ENCODE measurements at regions not wholly inside any gene's neighbourhood (a gene's known extent, or its start where the extent isn't known, plus 50 kb on each side); places are given as distances from the start of the nearest gene placed in this dataset.

DNA sequence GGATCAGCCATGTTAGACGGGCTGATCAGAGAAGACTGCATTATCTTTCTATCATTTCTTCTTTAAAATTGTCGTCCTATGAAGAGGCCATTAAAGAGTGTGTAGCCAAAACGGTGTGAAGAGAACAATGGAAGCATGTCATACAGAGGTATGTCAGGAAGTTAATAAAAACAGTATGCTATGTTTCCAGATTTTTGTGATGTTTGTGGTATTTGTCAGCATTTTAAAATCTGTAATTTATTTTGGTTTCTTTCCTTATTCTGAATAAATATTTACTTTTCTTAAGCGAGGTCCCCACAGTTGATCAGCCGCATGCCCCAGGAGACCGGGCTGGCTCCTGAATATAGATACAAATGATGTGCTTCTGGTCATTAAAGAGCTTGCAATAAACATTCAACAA, 142.9 kb upstream of the SERP2 start:
- no peak overlapping the region for H3K27ac Mint-ChIP-seq
- H3K27me3 Mint-ChIP-seq, result no peaks in the 10 kb centered on the region
- no peaks in the 10 kb centered on the region for H3K4me1 Mint-ChIP-seq (ENCODE audit: low read depth)
- H3K4me3 Mint-ChIP-seq, result no peak overlapping the region
- H3K9me3 Mint-ChIP-seq (ENCODE audit: low read depth), result no peaks in the 10 kb centered on the region
- H3K36me3 Mint-ChIP-seq, result no peaks in the 10 kb centered on the region

DNA sequence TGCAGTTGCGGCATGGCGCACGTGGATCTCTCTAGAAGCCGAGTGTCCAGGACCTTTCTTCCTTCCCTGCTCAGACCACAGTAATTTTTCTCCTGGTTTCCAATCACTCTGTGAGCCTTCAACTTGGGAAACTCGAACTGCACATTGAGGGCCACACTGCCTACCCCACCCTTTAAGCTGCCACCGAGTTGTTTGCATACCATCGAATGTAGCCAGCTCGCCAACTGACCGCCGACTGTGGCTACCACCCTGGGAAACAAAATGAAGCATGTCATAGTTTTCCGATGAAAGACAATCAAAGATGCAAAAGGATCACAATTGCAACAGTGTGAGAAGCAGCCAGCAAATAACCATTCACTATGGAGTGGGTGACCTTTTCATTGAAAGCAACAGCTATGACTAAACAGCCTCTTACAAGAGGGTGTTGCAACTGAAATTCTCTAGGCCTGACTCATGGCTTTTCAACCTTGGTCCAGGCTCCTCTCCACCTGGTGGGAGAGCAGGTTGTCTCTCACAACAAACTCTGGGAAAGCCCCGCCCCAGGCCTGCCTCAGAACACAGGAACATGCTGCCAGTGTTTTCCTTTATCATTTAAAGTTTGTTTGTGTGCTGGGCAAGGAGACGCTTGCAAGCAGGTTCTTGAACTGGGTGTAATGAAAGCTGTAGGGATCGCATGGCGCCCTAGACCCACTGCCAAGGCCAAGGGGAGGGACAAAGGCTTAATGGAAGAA, 141.7 kb upstream of the SERP2 start:
- Mint-ChIP-seq H3K4me1 (ENCODE audit: low read depth) (no peaks in the 10 kb centered on the region), H3K36me3 (no peaks in the 10 kb centered on the region), H3K27ac (no peak overlapping the region)

DNA sequence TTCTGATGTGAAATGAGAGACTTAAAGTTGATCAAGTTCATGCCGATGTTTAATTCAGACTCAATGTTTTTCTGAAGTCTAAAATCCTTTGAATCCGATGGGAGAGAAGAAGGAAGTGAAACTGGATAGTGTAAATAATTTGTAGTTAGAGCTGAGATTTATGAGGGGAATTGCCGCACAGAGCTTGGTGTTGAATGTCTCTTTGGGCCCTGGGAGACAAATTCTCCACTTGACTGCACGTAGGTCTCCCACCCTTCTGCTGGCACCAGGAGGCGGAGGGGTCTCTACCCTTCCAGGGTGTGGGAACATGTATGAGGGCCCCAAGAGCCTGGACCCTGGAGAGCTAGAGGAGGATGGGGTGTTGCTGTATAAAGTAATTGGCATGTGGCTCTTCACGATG, 140.8 kb upstream of the SERP2 start:
- H3K27me3 Mint-ChIP-seq, result no peaks in the 10 kb centered on the region
- H3K27ac Mint-ChIP-seq, result no peak overlapping the region
- no peaks in the 10 kb centered on the region for H3K9me3 Mint-ChIP-seq (ENCODE audit: low read depth)
- peaks cover 4% of the 10 kb centered on the region for H3K4me1 Mint-ChIP-seq (ENCODE audit: low read depth)
- no peaks in the 10 kb centered on the region for H3K36me3 Mint-ChIP-seq
- H3K4me3 Mint-ChIP-seq, result no peak overlapping the region

More for the DNA sequence above, 141.7 kb upstream of the SERP2 start:
- H3K9me3 Mint-ChIP-seq (ENCODE audit: low read depth), result no peaks in the 10 kb centered on the region
- no peaks in the 10 kb centered on the region for H3K27me3 Mint-ChIP-seq
- no peak overlapping the region for H3K4me3 Mint-ChIP-seq

- peaks cover 4% of the 10 kb centered on the region for H3K4me1 Mint-ChIP-seq (ENCODE audit: low read depth)
- no peak overlapping the region for H3K4me3 Mint-ChIP-seq
- no peak overlapping the region for H3K27ac Mint-ChIP-seq
- no peaks in the 10 kb centered on the region for H3K36me3 Mint-ChIP-seq
- no peaks in the 10 kb centered on the region for H3K27me3 Mint-ChIP-seq
- H3K9me3 Mint-ChIP-seq (ENCODE audit: low read depth), result no peaks in the 10 kb centered on the region
Measured at GRCh38 chr13:44234566-44234965, 139.1 kb upstream of the SERP2 start.

- Mint-ChIP-seq H3K36me3 (no peaks in the 10 kb centered on the region), H3K4me1 (ENCODE audit: low read depth) (peaks cover 4% of the 10 kb centered on the region), H3K27ac (no peak overlapping the region), H3K27me3 (no peaks in the 10 kb centered on the region), H3K9me3 (ENCODE audit: low read depth) (no peaks in the 10 kb centered on the region), H3K4me3 (no peak overlapping the region)
Measured at GRCh38 chr13:44236370-44236769, 137.3 kb upstream of the SERP2 start.

DNA sequence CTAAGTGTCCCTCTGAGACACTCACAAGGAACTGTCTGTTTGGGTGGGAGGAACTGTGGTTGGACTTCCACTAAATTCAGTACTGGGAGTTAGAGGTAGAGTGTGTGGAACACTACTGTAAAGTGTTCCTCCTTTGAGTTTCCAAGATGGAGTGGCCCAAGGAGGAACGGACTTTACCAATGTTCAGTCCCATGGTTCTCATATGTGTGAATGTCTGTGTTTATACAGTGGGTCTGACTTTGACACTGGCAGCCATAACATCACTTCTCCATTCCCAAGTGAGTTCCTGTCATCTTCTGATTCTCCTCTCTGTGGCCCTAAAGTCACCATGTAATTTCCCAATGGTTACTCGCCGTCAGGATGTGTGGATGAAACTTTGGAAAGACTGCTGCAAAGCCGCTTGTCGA, 136.8 kb upstream of the SERP2 start:
- H3K27me3 Mint-ChIP-seq, result no peaks in the 10 kb centered on the region
- no peaks in the 10 kb centered on the region for H3K9me3 Mint-ChIP-seq (ENCODE audit: low read depth)
- H3K4me3 Mint-ChIP-seq, result no peak overlapping the region
- H3K27ac Mint-ChIP-seq, result no peak overlapping the region
- no peaks in the 10 kb centered on the region for H3K36me3 Mint-ChIP-seq
- peaks cover 4% of the 10 kb centered on the region for H3K4me1 Mint-ChIP-seq (ENCODE audit: low read depth)

- Mint-ChIP-seq H3K9me3 (ENCODE audit: low read depth) (no peaks in the 10 kb centered on the region), H3K4me3 (no peak overlapping the region), H3K27ac (no peak overlapping the region), H3K4me1 (ENCODE audit: low read depth) (peaks cover 4% of the 10 kb centered on the region), H3K36me3 (no peaks in the 10 kb centered on the region), H3K27me3 (no peaks in the 10 kb centered on the region)
Measured at GRCh38 chr13:44237276-44237767, 136.3 kb upstream of the SERP2 start.

GRCh38 chr13:44237881-44238421, 135.7 kb upstream of the SERP2 start:
- no peaks in the 10 kb centered on the region for H3K36me3 Mint-ChIP-seq
- H3K4me1 Mint-ChIP-seq (ENCODE audit: low read depth), result peaks cover 7% of the 10 kb centered on the region
- H3K27me3 Mint-ChIP-seq, result no peaks in the 10 kb centered on the region
- H3K9me3 Mint-ChIP-seq (ENCODE audit: low read depth), result no peaks in the 10 kb centered on the region
- H3K27ac Mint-ChIP-seq, result no peak overlapping the region
- H3K4me3 Mint-ChIP-seq, result no peak overlapping the region

DNA sequence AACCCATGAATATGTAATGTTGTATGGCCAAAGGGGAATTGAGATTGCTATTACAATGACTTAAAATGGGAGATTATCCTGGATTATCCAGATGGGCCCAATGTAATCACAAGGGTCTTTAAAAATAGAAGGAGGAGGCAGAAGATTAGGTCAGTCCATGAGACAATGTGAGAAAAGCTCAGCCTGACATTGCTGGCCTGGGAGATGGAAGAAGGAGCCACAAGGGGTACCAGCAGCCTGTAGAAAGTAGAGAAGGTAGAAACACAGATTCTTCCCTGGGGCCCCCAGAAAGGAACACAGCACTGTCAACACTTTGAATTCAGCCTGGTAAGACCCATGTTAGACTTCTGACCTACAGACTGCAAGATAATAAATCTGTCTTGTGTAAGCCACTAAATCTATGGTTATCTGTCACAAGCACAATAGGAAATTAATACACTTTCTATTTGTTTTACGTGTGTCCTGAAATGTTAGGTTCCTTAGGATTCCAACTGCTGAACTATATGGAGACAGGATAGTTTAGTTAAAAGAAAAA, 132.9 kb upstream of the SERP2 start:
- H3K9me3 Mint-ChIP-seq (ENCODE audit: low read depth), result no peaks in the 10 kb centered on the region
- no peaks in the 10 kb centered on the region for H3K36me3 Mint-ChIP-seq
- no peak overlapping the region for H3K4me3 Mint-ChIP-seq
- peaks cover 13% of the 10 kb centered on the region for H3K4me1 Mint-ChIP-seq (ENCODE audit: low read depth)
- no peak overlapping the region for H3K27ac Mint-ChIP-seq
- H3K27me3 Mint-ChIP-seq, result no peaks in the 10 kb centered on the region

GRCh38 chr13:44241638-44242037, 132.0 kb upstream of the SERP2 start:
- H3K27me3 Mint-ChIP-seq, result no peaks in the 10 kb centered on the region
- no peak overlapping the region for H3K27ac Mint-ChIP-seq
- no peaks in the 10 kb centered on the region for H3K9me3 Mint-ChIP-seq (ENCODE audit: low read depth)
- H3K4me3 Mint-ChIP-seq, result no peak overlapping the region
- peaks cover 13% of the 10 kb centered on the region for H3K4me1 Mint-ChIP-seq (ENCODE audit: low read depth)
- no peaks in the 10 kb centered on the region for H3K36me3 Mint-ChIP-seq

DNA sequence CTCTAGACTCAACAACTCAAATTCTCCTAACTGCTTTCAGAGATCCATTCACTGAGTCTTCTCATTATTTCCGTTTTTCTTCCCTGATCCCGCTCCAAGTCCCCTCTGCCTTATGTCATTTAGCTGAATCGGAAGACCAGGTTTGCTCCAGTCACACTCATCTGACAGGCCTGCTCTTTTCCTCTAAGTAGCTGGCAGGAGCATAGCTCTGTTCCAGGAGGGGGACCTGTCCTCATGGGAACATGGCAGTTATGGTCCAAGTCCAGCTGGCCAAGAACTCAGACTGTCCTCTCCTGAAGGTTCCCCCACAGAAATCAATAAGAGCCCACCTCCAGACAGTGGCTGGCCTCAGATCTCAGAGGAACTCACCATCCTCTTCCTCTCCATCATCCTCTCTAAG, 130.9 kb upstream of the SERP2 start:
- Mint-ChIP-seq H3K27ac (no peak overlapping the region), H3K4me3 (no peak overlapping the region), H3K27me3 (no peaks in the 10 kb centered on the region), H3K4me1 (ENCODE audit: low read depth) (peaks cover 9% of the 10 kb centered on the region), H3K36me3 (no peaks in the 10 kb centered on the region), H3K9me3 (ENCODE audit: low read depth) (no peaks in the 10 kb centered on the region)

DNA sequence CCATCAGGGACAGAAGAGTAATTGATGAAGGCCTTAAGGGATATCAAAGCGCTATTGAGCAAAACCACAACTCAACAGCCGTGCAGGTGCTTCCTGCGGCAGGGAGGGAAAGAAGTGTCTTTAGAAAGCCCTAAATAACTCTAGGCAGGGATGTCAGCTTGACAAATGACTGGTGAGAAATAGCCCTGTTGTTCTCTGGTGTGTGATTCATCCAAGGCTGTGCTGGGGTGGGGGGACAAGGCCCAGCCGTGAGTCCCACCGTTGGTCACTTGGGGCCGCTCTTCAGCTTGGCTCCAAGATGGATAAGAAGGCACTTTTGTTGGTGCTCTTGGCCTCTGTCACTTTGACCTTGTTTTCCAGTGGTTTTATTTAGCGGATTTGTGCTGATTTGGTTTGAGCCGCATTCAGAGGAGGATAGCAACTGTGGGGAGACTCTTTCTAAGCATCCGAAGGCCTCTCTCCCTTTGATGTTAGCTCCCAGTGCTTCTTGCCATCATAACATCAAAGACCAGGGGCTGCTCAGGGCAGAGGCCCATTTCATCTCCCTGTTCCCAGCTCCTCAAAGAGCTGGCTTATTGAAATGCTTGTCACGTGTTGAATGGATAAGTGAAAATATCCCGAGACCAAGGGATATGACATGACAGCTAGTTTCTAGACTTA, 130.3 kb upstream of the SERP2 start:
- Mint-ChIP-seq H3K4me3 (no peak overlapping the region), H3K36me3 (no peaks in the 10 kb centered on the region), H3K9me3 (ENCODE audit: low read depth) (no peaks in the 10 kb centered on the region), H3K27me3 (no peaks in the 10 kb centered on the region), H3K27ac (no peak overlapping the region), H3K4me1 (ENCODE audit: low read depth) (peaks cover 9% of the 10 kb centered on the region)

DNA sequence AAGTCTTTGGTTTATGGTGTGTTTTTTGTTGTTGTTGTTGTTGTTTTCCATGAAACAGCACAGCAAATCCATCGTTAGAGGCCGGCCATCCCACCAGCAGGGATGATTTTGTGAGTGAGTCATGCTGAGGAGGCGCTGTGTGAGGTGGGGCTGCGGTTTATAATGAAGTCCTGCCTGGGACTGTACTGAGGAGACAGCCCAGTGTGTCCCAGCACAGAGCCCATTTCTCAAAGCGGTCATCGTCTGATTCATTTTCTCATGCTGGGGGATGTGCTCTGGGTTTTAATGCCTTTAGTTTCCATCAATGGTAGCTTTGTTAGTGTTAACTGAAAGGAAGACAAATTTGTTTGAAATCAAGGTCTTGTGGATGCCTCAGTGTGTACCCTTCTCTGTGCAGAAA, 129.3 kb upstream of the SERP2 start:
- no peak overlapping the region for H3K4me3 Mint-ChIP-seq
- H3K9me3 Mint-ChIP-seq (ENCODE audit: low read depth), result no peaks in the 10 kb centered on the region
- H3K36me3 Mint-ChIP-seq, result no peaks in the 10 kb centered on the region
- H3K4me1 Mint-ChIP-seq (ENCODE audit: low read depth), result peaks cover 9% of the 10 kb centered on the region
- no peak overlapping the region for H3K27ac Mint-ChIP-seq
- H3K27me3 Mint-ChIP-seq, result no peaks in the 10 kb centered on the region

DNA sequence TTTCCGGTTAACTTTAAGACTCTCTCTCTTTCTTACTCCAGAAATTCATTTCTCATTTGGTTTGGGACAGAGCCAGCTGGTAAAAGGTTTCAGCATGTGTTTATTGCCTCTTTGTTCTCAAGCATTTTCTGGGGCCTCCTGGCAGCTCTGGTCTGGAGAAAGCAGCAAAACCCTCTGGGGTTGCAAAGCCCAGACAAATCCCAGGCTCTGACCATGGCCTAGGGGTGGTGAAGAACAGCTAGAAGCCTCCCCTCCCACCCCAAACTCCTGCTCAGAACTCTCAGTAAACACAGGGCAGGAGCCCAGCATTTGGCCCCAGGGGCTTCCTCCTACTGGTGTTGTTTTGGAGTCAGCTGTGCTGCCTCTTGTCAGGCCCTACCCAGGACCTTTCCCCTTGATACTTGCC, 124.2 kb upstream of the SERP2 start:
- H3K27ac Mint-ChIP-seq, result no peak overlapping the region
- H3K4me1 Mint-ChIP-seq (ENCODE audit: low read depth), result no peaks in the 10 kb centered on the region
- no peaks in the 10 kb centered on the region for H3K27me3 Mint-ChIP-seq
- H3K36me3 Mint-ChIP-seq, result no peaks in the 10 kb centered on the region
- H3K9me3 Mint-ChIP-seq (ENCODE audit: low read depth), result no peaks in the 10 kb centered on the region
- H3K4me3 Mint-ChIP-seq, result no peak overlapping the region

DNA sequence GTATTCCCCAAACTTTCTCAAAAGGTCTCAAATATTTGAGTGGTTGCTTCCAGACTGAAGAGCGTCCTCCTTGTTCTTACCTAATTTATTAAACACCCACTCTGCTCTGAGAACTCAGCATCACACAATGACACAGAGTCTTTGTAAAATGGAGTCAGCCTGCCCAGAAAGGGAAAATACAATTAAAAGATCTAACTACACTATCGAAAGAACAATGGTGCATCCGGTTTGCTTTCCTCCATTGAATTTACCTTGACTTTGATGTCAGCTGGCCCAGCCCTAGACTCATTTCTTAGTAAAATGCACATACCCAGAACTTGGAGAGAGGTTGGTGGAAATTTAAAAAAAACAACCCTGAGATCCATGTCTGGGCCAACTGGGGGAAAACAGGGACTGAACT, 120.7 kb upstream of the SERP2 start:
- no peaks in the 10 kb centered on the region for H3K27me3 Mint-ChIP-seq
- no peaks in the 10 kb centered on the region for H3K9me3 Mint-ChIP-seq (ENCODE audit: low read depth)
- no peak overlapping the region for H3K4me3 Mint-ChIP-seq
- H3K27ac Mint-ChIP-seq, result no peak overlapping the region
- H3K36me3 Mint-ChIP-seq, result no peaks in the 10 kb centered on the region
- no peaks in the 10 kb centered on the region for H3K4me1 Mint-ChIP-seq (ENCODE audit: low read depth)

All from activated naive CD8-positive, alpha-beta T cell (primary cell).